HG02981 (cell line): ENCODE measurements at regions not wholly inside any gene's neighbourhood (a gene's known extent, or its start where the extent isn't known, plus 50 kb on each side); places are given as distances from the start of the nearest gene placed in this dataset.

Experiments
- ATAC-seq: cut with Tn5 transposase; IDR thresholded peaks from one replicate; pipeline ENCODE4 v1.9.1; 2021; ENCODE audit warnings: mild to moderate bottlenecking, moderate library complexity; ENCODE audit not compliant: unreplicated experiment

- ATAC-seq, result peak; percentile 90
Observed at GRCh38 chr20:22333885-22334545, 250.4 kb downstream of the FOXA2 start.

- ATAC-seq, result no peak
Observed at GRCh38 chr20:22324505-22324904, 259.9 kb downstream of the FOXA2 start.

GRCh38 chr20:22322513-22322912, 261.9 kb downstream of the FOXA2 start:
- ATAC-seq, result no peak

- no peak for ATAC-seq
Observed at GRCh38 chr20:22321191-22321590, 263.2 kb downstream of the FOXA2 start.

GRCh38 chr20:22320245-22320915, 264.0 kb downstream of the FOXA2 start:
- no peak for ATAC-seq

GRCh38 chr20:22315771-22316170, 268.6 kb downstream of the FOXA2 start:
- ATAC-seq, result no peak

- ATAC-seq, result no peak
Observed at GRCh38 chr20:22315073-22315472, 269.3 kb downstream of the FOXA2 start.

GRCh38 chr20:22312744-22313346, 271.5 kb downstream of the FOXA2 start:
- no peak for ATAC-seq

GRCh38 chr20:22308934-22309333, 275.4 kb downstream of the FOXA2 start:
- ATAC-seq, result no peak

- ATAC-seq, result no peak
Observed at GRCh38 chr20:22307409-22307808, 277.0 kb downstream of the FOXA2 start.

GRCh38 chr20:22305381-22305780, 279.0 kb downstream of the FOXA2 start:
- ATAC-seq, result no peak

- ATAC-seq, result no peak
Observed at GRCh38 chr20:22303523-22303922, 280.8 kb downstream of the FOXA2 start.

GRCh38 chr20:22302039-22302438, 282.3 kb downstream of the FOXA2 start:
- no peak for ATAC-seq

- no peak for ATAC-seq
Observed at GRCh38 chr20:22293886-22294285, 290.5 kb downstream of the FOXA2 start.

GRCh38 chr20:22289442-22289841, 294.9 kb downstream of the FOXA2 start:
- ATAC-seq, result no peak

- ATAC-seq, result no peak
Observed at GRCh38 chr20:22288957-22289356, 295.4 kb downstream of the FOXA2 start.

- ATAC-seq, result no peak
Observed at GRCh38 chr20:22288156-22288555, 296.2 kb downstream of the FOXA2 start.

- ATAC-seq, result no peak
Observed at GRCh38 chr20:22285555-22285954, 298.8 kb downstream of the FOXA2 start.

- no peak for ATAC-seq
Observed at GRCh38 chr20:22282696-22283095, 301.7 kb downstream of the FOXA2 start.

- ATAC-seq, result no peak
Observed at GRCh38 chr20:22274330-22274729, 310.0 kb downstream of the FOXA2 start.

- no peak for ATAC-seq
Observed at GRCh38 chr20:22268675-22269074, 315.7 kb downstream of the FOXA2 start.

- ATAC-seq, result no peak
Observed at GRCh38 chr20:22264917-22265316, 319.5 kb downstream of the FOXA2 start.
